Central memory CD4-positive, alpha-beta T cell (primary cell): ENCODE measurements at regions not wholly inside any gene's neighbourhood (a gene's known extent, or its start where the extent isn't known, plus 50 kb on each side); places are given as distances from the start of the nearest gene placed in this dataset.
"Not testable (repeated sequence)": the region's sequence is repeated elsewhere in the genome, so short reads cannot be mapped to it uniquely, and the experiment has no call there.

Experiments
- DNase-seq: peaks from one replicate; pipeline ENCODE4 v3.0.0; 2022

DNA sequence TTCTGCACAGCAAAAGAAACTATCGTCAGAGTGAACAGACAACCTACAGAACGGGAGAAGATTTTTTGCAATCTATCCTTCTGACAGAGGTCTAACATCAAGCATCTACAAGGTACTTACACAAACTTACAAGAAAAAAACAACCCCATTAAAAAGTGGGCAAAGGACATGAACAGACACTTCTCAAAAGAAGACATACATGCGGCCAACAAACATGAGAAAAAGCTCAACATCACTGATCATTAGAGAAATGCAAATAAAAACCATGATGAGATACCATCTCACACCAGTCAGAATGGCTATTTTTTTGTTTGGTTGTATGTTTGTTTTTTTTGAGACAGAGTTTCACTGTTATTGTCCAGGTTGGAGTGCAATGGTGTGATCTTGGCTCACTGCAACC is 131.5 kb upstream of the MED13 start:
- DNase-seq, result not testable (repeated sequence)

- no peak for DNase-seq
These were observed 129.3 kb upstream of the MED13 start for GRCh38 chr17:62194401-62194800.

- no peak for DNase-seq
These were observed 128.2 kb upstream of the MED13 start for GRCh38 chr17:62193249-62193648.

GRCh38 chr17:62191390-62192361 is 126.6 kb upstream of the MED13 start:
- DNase-seq, result no peak

DNA sequence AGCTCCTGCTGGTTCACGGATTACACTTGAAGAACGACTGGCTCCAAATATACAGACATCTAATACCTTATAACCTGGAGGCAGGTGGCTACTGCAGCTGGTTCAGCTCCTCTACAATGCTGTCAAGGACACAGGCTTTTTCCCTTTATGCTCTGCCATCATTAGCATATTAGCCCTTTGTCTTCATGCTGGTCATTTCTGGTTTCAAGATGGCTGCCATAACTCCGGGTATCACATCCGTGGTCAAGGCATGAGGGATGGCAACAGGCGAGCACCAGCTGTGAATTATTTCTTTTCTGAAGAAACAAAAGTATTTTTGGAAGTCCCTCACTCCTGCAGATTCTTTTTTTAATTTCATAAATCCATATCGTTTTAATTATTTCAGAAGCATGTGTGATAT is 124.3 kb upstream of the MED13 start:
- no peak for DNase-seq

GRCh38 chr17:62188713-62189112 is 123.6 kb upstream of the MED13 start:
- DNase-seq, result no peak

- DNase-seq, result no peak
These were observed 122.6 kb upstream of the MED13 start for GRCh38 chr17:62187681-62188080.

DNA sequence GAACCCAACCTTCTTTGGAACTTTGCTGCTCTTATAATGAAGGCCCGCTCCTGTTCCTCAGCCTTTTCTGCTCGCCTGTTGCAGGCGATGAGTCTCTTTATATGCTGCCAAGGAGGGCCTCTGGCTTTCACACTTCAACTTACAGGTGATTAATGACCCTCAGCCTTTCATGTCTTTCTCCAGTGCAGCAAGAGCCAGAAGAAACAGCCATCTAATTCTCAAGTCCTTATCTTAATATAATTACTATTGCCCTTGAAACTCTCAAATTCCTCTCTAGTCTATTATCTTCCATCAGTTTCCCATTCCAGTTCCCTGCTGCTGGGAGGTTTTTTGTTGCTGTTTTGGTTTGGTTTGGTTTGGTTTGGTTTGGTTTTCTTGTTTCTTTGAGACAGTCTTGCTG is 121.8 kb upstream of the MED13 start:
- DNase-seq, result no peak

DNA sequence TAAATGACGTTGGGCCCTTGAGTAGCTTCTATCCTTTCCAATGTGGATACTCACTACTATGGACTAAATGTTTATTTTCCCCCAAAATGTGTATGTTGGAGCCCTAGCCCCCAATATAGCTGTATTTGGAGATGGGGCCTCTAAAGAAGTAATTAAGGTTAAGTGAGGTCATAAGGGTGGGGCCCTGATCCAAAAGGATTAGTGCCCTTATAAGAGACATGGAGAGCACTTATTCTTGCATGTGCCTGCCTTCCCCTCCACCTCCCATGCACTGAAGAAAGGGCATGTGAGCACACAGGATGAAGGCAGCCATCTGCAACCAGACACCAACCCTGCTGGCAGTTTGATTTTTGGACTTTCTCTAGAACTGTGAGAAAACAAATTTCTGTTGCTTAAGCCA is 115.7 kb upstream of the MED13 start:
- DNase-seq, result no peak

GRCh38 chr17:62179525-62180161 is 114.6 kb upstream of the MED13 start:
- no peak for DNase-seq

- no peak for DNase-seq
These were observed 113.5 kb upstream of the MED13 start for GRCh38 chr17:62178579-62178978.

DNA sequence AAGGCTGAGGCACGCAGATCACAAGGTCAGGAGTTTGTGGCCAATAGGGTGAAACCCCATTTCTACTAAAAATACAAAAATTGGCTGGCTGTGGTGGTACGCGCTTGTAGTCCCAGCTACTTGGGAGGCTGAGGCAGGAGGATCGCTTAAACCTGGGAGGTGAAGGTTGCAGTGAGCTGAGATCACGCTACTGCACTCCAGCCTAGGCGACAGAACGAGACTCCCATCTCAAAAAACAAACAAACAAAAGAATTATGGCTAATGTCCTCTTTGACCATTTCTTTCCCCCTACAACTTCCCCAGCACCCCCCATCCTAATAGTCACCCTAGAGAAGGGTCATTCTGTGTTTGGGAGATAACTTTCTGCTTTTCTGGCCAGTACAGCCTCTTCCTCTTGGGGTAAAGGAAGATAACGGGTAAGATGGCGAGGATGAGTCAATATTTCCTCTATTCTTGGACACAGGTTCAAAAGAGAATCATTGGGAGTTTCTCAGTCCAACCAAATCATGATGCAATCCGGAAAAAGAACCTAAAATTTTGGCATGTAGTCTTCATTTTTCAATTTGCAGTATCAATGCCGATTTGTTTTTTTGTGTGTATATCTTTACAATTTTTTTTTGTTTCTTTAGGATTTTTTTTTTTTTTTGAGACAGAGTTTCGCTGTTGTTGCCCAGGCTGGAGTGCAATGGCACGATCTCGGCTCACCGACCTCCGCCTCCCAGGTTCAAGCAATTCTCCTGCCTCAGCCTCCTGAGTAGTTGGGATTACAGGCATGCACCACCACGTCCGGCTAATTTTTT is 107.6 kb upstream of the MED13 start:
- DNase-seq, result no peak

DNA sequence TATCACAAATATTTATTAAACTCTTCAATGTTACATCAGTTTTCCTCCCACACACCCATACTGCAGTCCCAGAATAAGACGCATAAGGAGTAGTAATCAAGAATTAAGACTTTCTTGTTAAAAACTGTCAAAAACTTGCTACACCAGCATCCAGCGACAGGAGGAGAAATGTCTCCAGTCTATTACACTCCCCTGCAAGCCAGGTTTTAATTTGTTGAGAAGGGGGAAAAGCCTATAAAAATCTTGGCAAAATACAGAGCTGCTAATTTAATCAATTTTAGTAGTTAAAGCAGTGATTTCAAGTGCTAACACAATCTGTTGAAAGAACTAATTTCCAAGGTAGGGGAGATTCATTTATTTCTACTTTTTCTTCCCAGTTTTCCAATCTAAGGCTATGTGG is 102.0 kb upstream of the MED13 start:
- DNase-seq, result no peak

DNA sequence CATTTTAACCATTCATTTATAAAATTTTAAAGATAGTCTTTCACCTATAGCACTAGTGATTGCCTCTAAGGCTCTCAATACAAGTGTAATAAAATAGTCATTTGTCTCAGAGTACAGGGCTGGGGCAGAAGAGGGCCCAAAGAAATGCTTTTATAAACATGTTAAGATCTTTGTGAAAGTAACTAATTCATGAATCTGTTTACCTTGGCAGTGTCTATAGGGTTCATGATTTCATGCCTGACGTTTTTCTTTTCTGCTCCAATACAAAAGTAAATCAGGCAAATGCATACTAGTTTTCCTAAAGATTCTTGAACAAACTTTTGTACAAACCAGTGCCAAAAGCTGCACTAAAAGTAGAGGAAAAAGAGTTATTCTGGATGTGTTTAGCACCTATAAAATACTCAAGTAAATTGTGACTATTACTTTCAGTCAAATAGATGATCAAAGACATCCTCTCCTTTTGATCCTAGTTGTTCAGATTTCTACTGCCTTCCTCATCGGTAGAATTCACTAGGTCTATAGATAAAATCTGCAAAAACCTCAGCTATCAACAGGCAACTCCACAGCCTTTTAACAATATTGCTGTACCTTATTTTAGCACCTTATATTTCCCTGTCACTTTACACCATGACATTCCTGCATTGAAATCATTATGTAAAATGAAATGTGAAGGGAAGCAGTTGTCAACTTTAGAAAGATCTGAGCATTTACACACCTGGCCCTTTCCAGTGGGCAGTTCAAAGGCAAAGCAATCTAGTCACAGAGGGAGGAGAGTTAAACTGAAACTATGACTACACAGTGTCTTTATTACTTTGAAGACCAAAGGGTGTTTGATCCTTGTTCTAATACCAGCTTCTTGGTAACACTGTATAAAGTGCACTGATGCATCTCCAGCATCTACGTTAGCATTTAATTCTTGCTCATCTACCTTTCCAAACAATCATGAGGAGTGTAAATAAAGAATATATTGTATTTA is 100.0 kb upstream of the MED13 start:
- DNase-seq, result peak; percentile 4

- no peak for DNase-seq
These were observed 98.8 kb upstream of the MED13 start for GRCh38 chr17:62163847-62164246.

DNA sequence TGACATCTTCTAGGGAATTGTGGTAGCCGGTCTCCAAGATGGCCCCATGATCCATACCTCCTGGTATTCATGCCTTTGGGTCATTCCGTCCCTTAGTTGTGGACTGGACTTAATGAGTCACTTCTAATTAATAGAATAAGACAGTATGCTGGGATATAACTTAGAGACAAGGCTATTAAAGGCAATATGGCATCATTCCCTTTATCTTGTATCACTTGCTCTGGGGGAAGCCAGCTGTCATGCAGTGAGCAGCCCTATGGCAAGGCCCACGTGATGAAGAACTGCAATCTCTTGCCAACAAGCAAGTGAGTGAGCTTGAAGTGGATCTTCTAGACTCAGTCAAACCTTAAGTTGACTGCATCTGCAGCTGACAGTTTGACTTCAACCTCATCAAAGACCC is 97.8 kb upstream of the MED13 start:
- DNase-seq, result no peak

- DNase-seq, result no peak
These were observed 96.5 kb upstream of the MED13 start for GRCh38 chr17:62161405-62162148.

GRCh38 chr17:62160816-62161215 is 95.7 kb upstream of the MED13 start:
- no peak for DNase-seq

- no peak for DNase-seq
These were observed 94.9 kb upstream of the MED13 start for GRCh38 chr17:62159994-62160393.

GRCh38 chr17:62156949-62157348 is 91.9 kb upstream of the MED13 start:
- no peak for DNase-seq

DNA sequence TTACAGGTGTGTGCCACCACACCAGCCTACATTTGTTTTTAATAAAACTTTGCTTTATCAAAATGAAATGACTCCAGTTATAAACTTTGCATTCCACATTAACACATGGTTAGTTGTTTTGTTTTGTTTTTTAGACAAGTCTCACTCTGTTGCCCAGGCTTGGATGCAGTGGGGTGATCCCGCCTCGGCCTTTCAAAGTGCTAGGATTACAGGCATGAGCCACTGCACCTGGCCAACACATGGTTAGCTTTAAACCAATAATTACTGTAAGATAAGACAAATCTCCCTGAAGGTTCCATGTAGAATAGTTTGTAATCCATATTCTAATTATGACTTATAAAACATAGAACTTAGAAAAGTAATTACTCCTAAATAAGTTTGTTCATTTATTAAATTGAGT is 89.8 kb upstream of the MED13 start:
- DNase-seq, result no peak
